Activated CD4-positive, alpha-beta T cell treated with anti-CD3 and anti-CD28 coated beads, Interleukin-2, amount 50 U/mL, for 48 hours (primary cell): ENCODE measurements at regions not wholly inside any gene's neighbourhood (a gene's known extent, or its start where the extent isn't known, plus 50 kb on each side); places are given as distances from the start of the nearest gene placed in this dataset.
"Not testable (repeated sequence)": the region's sequence is repeated elsewhere in the genome, so short reads cannot be mapped to it uniquely, and the experiment has no call there.

Experiments
- DNase-seq, 2 experiments: peaks; one replicate each; pipeline ENCODE4 v3.0.0-alpha.2; 2020

- DNase-seq = no peak
Measured at GRCh38 chr5:74454263-74455030, 186.1 kb downstream of the ENC1 start.

GRCh38 chr5:74452856-74453255, 187.7 kb downstream of the ENC1 start:
- no peak for DNase-seq

- no peak for DNase-seq
Measured at GRCh38 chr5:74450095-74450494, 190.4 kb downstream of the ENC1 start.

GRCh38 chr5:74446725-74447241, 193.7 kb downstream of the ENC1 start:
- no peak for DNase-seq

- no peak for DNase-seq
Measured at GRCh38 chr5:74442466-74442865, 198.1 kb downstream of the ENC1 start.

GRCh38 chr5:74441616-74442015, 198.9 kb downstream of the ENC1 start:
- DNase-seq = no peak

GRCh38 chr5:74440341-74440740, 200.2 kb downstream of the ENC1 start:
- DNase-seq = no peak

- not testable (repeated sequence) for DNase-seq
Measured at GRCh38 chr5:74437870-74438269, 202.7 kb downstream of the ENC1 start.

- no peak for DNase-seq
Measured at GRCh38 chr5:74433896-74434829, 206.4 kb downstream of the ENC1 start.

- no peak for DNase-seq
Measured at GRCh38 chr5:74433255-74433895, 207.2 kb downstream of the ENC1 start.

- DNase-seq = no peak
Measured at GRCh38 chr5:74432721-74433120, 207.8 kb downstream of the ENC1 start.

GRCh38 chr5:74432216-74432615, 208.3 kb downstream of the ENC1 start:
- no peak for DNase-seq

- DNase-seq = no peak
Measured at GRCh38 chr5:74431290-74431669, 209.2 kb downstream of the ENC1 start.

- DNase-seq = no peak
Measured at GRCh38 chr5:74430631-74431289, 209.8 kb downstream of the ENC1 start.

GRCh38 chr5:74429495-74429894, 211.0 kb downstream of the ENC1 start:
- DNase-seq = no peak

- DNase-seq = no peak
Measured at GRCh38 chr5:74428876-74429275, 211.7 kb downstream of the ENC1 start.

GRCh38 chr5:74428275-74428674, 212.3 kb downstream of the ENC1 start:
- DNase-seq = no peak

GRCh38 chr5:74426506-74426905, 214.0 kb downstream of the ENC1 start:
- DNase-seq = no peak

- DNase-seq = no peak
Measured at GRCh38 chr5:74424162-74424868, 216.2 kb downstream of the ENC1 start.

GRCh38 chr5:74423383-74423782, 217.1 kb downstream of the ENC1 start:
- DNase-seq = no peak

GRCh38 chr5:74422671-74423070, 217.9 kb downstream of the ENC1 start:
- no peak for DNase-seq

- no peak for DNase-seq
Measured at GRCh38 chr5:74422030-74422429, 218.5 kb downstream of the ENC1 start.
